ENCODE measurements at regions not wholly inside any gene's neighbourhood (a gene's known extent, or its start where the extent isn't known, plus 50 kb on each side); places are given as distances from the start of the nearest gene placed in this dataset.
"Not testable (repeated sequence)": the region's sequence is repeated elsewhere in the genome, so short reads cannot be mapped to it uniquely, and the experiment has no call there.

- no peak for TF ChIP-seq CTCF (IDR thresholded peaks at IDR 0.05)
- no peaks in the 10 kb centered on the region for H3K36me3 Mint-ChIP-seq (ENCODE audit: low read depth)
- H3K4me3 Mint-ChIP-seq: no peak overlapping the region
- no peak overlapping the region for H3K27ac Mint-ChIP-seq
- DNase-seq: no peak
- no peaks in the 10 kb centered on the region for H3K27me3 Mint-ChIP-seq (ENCODE audit: insufficient read depth)
- no peaks in the 10 kb centered on the region for H3K4me1 Mint-ChIP-seq (ENCODE audit: low read depth)
- H3K9me3 Mint-ChIP-seq: peaks cover 3% of the 10 kb centered on the region; the same call in 1 of the 2 replicates
Observed at GRCh38 chr14:37778135-37778943, 182.9 kb downstream of the TTC6 start.

GRCh38 chr14:37779480-37779879 lies 184.1 kb downstream of the TTC6 start:
- H3K4me1 Mint-ChIP-seq (ENCODE audit: low read depth): no peaks in the 10 kb centered on the region

GRCh38 chr14:37780731-37781130 lies 185.3 kb downstream of the TTC6 start:
- H3K27me3 Mint-ChIP-seq (ENCODE audit: insufficient read depth); DNase-seq; H3K36me3 Mint-ChIP-seq (ENCODE audit: low read depth); H3K9me3 Mint-ChIP-seq; H3K4me3 Mint-ChIP-seq; H3K27ac Mint-ChIP-seq; H3K4me1 Mint-ChIP-seq (ENCODE audit: low read depth): not testable (repeated sequence)

More at GRCh38 chr14:37779480-37779879, 184.1 kb downstream of the TTC6 start:
- no peaks in the 10 kb centered on the region for H3K36me3 Mint-ChIP-seq (ENCODE audit: low read depth)
- no peak overlapping the region for H3K27ac Mint-ChIP-seq
- no peak overlapping the region for H3K4me3 Mint-ChIP-seq
- H3K27me3 Mint-ChIP-seq (ENCODE audit: insufficient read depth): no peaks in the 10 kb centered on the region; the same call in 1 of the 2 replicates
- TF ChIP-seq CTCF (IDR thresholded peaks at IDR 0.05): no peak
- no peak for DNase-seq
- H3K9me3 Mint-ChIP-seq: peaks cover 3% of the 10 kb centered on the region; the same call in 1 of the 2 replicates

- H3K27me3 Mint-ChIP-seq (ENCODE audit: insufficient read depth): not testable (repeated sequence)
Observed at GRCh38 chr14:37784203-37784826, 188.9 kb downstream of the TTC6 start.

GRCh38 chr14:37784827-37785223 lies 189.4 kb downstream of the TTC6 start:
- not testable (repeated sequence) for H3K4me3 Mint-ChIP-seq

More at GRCh38 chr14:37784203-37784826, 188.9 kb downstream of the TTC6 start:
- not testable (repeated sequence) for H3K9me3 Mint-ChIP-seq; DNase-seq; H3K27ac Mint-ChIP-seq; H3K4me3 Mint-ChIP-seq; H3K36me3 Mint-ChIP-seq (ENCODE audit: low read depth); H3K4me1 Mint-ChIP-seq (ENCODE audit: low read depth)

GRCh38 chr14:37785298-37785697 lies 189.9 kb downstream of the TTC6 start:
- not testable (repeated sequence) for H3K4me1 Mint-ChIP-seq (ENCODE audit: low read depth); H3K27ac Mint-ChIP-seq; H3K36me3 Mint-ChIP-seq (ENCODE audit: low read depth); H3K27me3 Mint-ChIP-seq (ENCODE audit: insufficient read depth); H3K4me3 Mint-ChIP-seq; DNase-seq; H3K9me3 Mint-ChIP-seq

More at GRCh38 chr14:37784827-37785223, 189.4 kb downstream of the TTC6 start:
- H3K27ac Mint-ChIP-seq; DNase-seq; H3K9me3 Mint-ChIP-seq; H3K4me1 Mint-ChIP-seq (ENCODE audit: low read depth); H3K36me3 Mint-ChIP-seq (ENCODE audit: low read depth); H3K27me3 Mint-ChIP-seq (ENCODE audit: insufficient read depth): not testable (repeated sequence)

GRCh38 chr14:37786114-37786625 lies 190.7 kb downstream of the TTC6 start:
- not testable (repeated sequence) for H3K27me3 Mint-ChIP-seq (ENCODE audit: insufficient read depth); H3K4me3 Mint-ChIP-seq; H3K4me1 Mint-ChIP-seq (ENCODE audit: low read depth); DNase-seq; H3K27ac Mint-ChIP-seq; H3K9me3 Mint-ChIP-seq; H3K36me3 Mint-ChIP-seq (ENCODE audit: low read depth)

GRCh38 chr14:37787879-37788494 lies 192.6 kb downstream of the TTC6 start:
- H3K36me3 Mint-ChIP-seq (ENCODE audit: low read depth): no peaks in the 10 kb centered on the region
- no peak for TF ChIP-seq CTCF (IDR thresholded peaks at IDR 0.05)
- no peaks in the 10 kb centered on the region; the same call in 1 of the 2 replicates for H3K27me3 Mint-ChIP-seq (ENCODE audit: insufficient read depth)
- DNase-seq: no peak
- no peaks in the 10 kb centered on the region for H3K4me1 Mint-ChIP-seq (ENCODE audit: low read depth)
- H3K27ac Mint-ChIP-seq: no peak overlapping the region
- no peaks in the 10 kb centered on the region for H3K9me3 Mint-ChIP-seq
- H3K4me3 Mint-ChIP-seq: no peak overlapping the region
